Colonic mucosa (tissue), 4 donors: ENCODE measurements at regions not wholly inside any gene's neighbourhood (a gene's known extent, or its start where the extent isn't known, plus 50 kb on each side); places are given as distances from the start of the nearest gene placed in this dataset.

Source experiments
- DNase-seq: peaks from one replicate; pipeline ENCODE4 v3.0.0-alpha.2; 2020
- H3K27ac ChIP-seq: fragments of 200-600 bp; one replicate; pipeline ENCODE4 v1.8.0; 2021
- H3K27me3 ChIP-seq: fragments of 200-600 bp; one replicate; pipeline ENCODE4 v1.8.0; 2021
- H3K36me3 ChIP-seq: fragments of 200-600 bp; one replicate; pipeline ENCODE4 v1.8.0; 2021
- H3K4me1 ChIP-seq: fragments of 200-600 bp; one replicate; pipeline ENCODE4 v1.8.0; 2021; ENCODE audit warnings: mild to moderate bottlenecking
- H3K4me3 ChIP-seq: fragments of 200-600 bp; one replicate; pipeline ENCODE4 v1.8.0; 2021
- H3K9ac ChIP-seq, 2 donors: one replicate each; pipeline ENCODE4 v1.7.0; 2013; ENCODE audit warnings: control low read depth in 2 of 2, low read depth in 2 of 2, low read length in 2 of 2
- H3K9me3 ChIP-seq: fragments of 200-600 bp; one replicate; pipeline ENCODE4 v1.8.0; 2021
- intact Hi-C: fragments of 100-400 bp; cut with DNase I; formaldehyde crosslinking; loops from one replicate; pipeline ENCODE4 v1.14.1; 2022
- TF ChIP-seq, protein P1 (sequence below): fragments of 200-600 bp; IDR thresholded peaks from one replicate; pipeline ENCODE4 v1.8.0; 2022; ENCODE audit warnings: antibody characterized with exemption, mild to moderate bottlenecking
- donor health status: healthy.
- donor health status: DM: no; HTN: no; CAD: no.
- donor health status: DM: no; HTN: no; CAD: no.

- no peak overlapping the region for H3K4me3 ChIP-seq
- H3K4me1 ChIP-seq: no peaks in the 10 kb centered on the region
- H3K9me3 ChIP-seq: no peaks in the 10 kb centered on the region
- no peak overlapping the region for H3K27ac ChIP-seq
- TF ChIP-seq, protein P1, sequence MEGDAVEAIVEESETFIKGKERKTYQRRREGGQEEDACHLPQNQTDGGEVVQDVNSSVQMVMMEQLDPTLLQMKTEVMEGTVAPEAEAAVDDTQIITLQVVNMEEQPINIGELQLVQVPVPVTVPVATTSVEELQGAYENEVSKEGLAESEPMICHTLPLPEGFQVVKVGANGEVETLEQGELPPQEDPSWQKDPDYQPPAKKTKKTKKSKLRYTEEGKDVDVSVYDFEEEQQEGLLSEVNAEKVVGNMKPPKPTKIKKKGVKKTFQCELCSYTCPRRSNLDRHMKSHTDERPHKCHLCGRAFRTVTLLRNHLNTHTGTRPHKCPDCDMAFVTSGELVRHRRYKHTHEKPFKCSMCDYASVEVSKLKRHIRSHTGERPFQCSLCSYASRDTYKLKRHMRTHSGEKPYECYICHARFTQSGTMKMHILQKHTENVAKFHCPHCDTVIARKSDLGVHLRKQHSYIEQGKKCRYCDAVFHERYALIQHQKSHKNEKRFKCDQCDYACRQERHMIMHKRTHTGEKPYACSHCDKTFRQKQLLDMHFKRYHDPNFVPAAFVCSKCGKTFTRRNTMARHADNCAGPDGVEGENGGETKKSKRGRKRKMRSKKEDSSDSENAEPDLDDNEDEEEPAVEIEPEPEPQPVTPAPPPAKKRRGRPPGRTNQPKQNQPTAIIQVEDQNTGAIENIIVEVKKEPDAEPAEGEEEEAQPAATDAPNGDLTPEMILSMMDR: no peak
- no peaks in the 10 kb centered on the region for H3K36me3 ChIP-seq
- intact Hi-C loops: no loop called here
- H3K9ac ChIP-seq: no peak overlapping the region
- no peak for DNase-seq
- H3K27me3 ChIP-seq: no peaks in the 10 kb centered on the region
Observed at GRCh38 chr10:60564475-60564874, 174.8 kb upstream of the ANK3 start.

DNA sequence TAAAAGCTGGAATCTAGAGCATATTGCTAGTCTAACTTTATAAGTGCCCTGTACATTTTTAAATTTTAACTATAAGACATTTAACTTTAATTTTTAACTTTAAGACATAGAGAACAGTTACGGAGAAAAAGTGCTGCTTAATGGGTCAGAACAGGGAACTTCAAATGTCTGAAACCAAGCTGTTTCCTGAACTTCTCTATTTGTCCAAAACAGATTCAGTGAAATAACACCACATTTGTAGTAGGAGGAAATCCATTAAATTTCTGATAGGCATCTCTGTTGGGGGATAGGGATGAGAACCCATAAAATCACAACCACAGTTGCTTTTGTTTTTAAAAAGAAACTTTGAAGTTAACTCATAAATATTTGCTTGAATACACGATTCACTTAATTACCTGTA is 170.8 kb upstream of the ANK3 start:
- no peak for DNase-seq
- Histone ChIP-seq H3K27ac (no peak overlapping the region), H3K27me3 (no peaks in the 10 kb centered on the region), H3K9me3 (no peaks in the 10 kb centered on the region), H3K4me3 (no peak overlapping the region), H3K9ac (no peak overlapping the region), H3K36me3 (no peaks in the 10 kb centered on the region), H3K4me1 (no peaks in the 10 kb centered on the region)
- TF ChIP-seq, protein P1: no peak
- intact Hi-C loops: no loop called here

DNA sequence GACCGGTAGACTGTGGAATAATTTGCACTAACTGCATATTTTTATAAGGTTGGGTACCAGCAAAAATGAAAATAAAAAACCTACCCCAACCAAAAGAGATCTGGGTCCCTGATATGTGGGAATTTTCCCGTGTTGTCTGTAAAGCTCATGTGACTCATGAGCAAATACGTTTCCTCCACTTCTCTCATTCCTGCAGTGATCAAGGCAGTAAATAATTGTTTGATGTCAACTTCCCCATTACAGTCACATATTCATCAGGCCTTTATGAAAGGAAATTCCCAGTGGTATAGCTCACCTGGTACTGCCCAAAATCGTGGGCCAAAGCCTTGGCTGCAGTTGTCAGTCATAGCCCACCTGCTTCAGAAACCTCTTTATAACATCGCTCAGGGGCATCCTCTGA is 166.0 kb upstream of the ANK3 start:
- no peak for DNase-seq
- no peak overlapping the region for H3K27ac ChIP-seq
- H3K9me3 ChIP-seq: no peaks in the 10 kb centered on the region
- H3K9ac ChIP-seq: no peak overlapping the region
- no peaks in the 10 kb centered on the region for H3K4me1 ChIP-seq
- H3K4me3 ChIP-seq: no peak overlapping the region
- TF ChIP-seq, protein P1: no peak
- intact Hi-C loops: loop anchor here (10.0 kb wide), 1 partner anchor 89 kb away; no protein-coding TSS in a partner anchor
- H3K27me3 ChIP-seq: no peaks in the 10 kb centered on the region
- H3K36me3 ChIP-seq: no peaks in the 10 kb centered on the region

DNA sequence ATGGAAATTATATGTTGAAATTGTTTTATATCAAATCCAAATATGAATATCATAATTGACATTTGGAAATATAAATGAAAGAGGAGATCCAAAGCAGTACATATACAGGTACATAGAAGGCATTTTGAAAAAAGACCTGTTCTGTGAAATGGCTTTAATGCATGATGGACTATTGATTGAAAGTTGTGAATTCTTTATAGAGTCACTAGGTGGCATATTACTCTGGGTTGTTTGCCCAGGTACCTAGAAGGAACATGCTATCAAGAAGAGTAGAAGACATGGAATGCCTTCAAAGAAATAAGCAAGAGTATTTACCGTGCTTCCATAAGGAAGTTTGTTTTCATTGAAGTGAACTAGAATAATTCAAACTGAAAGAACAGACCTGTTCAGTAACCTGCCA is 160.0 kb upstream of the ANK3 start:
- intact Hi-C loops: loop anchor here (10.0 kb wide), 1 partner anchor 95 kb away; no protein-coding TSS in a partner anchor
- Histone ChIP-seq H3K27me3 (no peaks in the 10 kb centered on the region), H3K4me1 (no peaks in the 10 kb centered on the region), H3K9me3 (no peaks in the 10 kb centered on the region), H3K4me3 (no peak overlapping the region), H3K36me3 (no peaks in the 10 kb centered on the region), H3K9ac (no peak overlapping the region), H3K27ac (no peak overlapping the region)
- TF ChIP-seq, protein P1: no peak
- DNase-seq: no peak

DNA sequence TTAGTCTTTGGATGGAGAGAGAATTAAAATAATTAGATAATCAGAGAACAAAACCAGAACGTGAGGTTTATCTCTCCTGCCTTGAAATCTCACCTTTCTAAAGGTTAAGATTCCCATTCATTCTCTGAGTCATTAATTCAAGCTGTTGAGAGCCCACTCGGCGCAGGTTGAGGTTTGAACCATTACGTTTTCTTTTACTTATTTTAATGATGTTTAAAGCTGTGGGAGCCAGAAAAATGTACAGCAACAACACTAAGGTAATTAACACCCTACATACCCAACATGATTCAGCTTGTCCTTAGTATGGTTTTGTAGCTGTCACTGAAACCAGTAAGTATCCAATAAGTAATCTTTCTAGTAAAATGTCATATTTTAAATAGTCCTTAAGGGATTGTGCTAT is 153.0 kb upstream of the ANK3 start:
- no peaks in the 10 kb centered on the region for H3K4me1 ChIP-seq
- H3K9me3 ChIP-seq: no peaks in the 10 kb centered on the region
- intact Hi-C loops: no loop called here
- H3K9ac ChIP-seq: no peak overlapping the region
- no peak overlapping the region for H3K4me3 ChIP-seq
- no peaks in the 10 kb centered on the region for H3K27me3 ChIP-seq
- H3K27ac ChIP-seq: no peak overlapping the region
- no peaks in the 10 kb centered on the region for H3K36me3 ChIP-seq
- no peak for DNase-seq
- TF ChIP-seq, protein P1: no peak

DNA sequence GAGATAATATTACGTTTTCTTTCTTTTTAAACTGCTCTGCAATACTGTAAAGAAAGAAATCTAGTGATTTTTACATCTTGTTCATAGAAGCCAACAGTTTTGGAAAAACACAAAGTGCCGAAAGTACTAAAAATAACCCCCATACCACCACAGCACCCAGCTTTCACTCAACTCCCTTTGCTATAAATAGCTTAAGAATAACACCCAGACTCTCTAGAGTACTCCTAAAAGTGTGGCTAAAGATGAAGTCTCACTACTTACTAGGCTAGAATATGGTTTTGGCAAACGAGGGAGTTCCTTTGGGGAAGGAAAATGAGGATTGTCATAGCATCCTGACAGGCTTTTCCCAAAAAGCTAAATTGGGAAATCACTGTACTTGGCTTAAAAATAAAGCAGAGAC is 151.8 kb upstream of the ANK3 start:
- Histone ChIP-seq H3K4me1 (no peaks in the 10 kb centered on the region), H3K27me3 (no peaks in the 10 kb centered on the region), H3K9me3 (no peaks in the 10 kb centered on the region), H3K27ac (no peak overlapping the region), H3K9ac (no peak overlapping the region), H3K36me3 (no peaks in the 10 kb centered on the region), H3K4me3 (no peak overlapping the region)
- intact Hi-C loops: no loop called here
- DNase-seq: no peak
- TF ChIP-seq, protein P1: no peak
